Thoracic aorta (tissue), 2 donors: ENCODE measurements at regions not wholly inside any gene's neighbourhood (a gene's known extent, or its start where the extent isn't known, plus 50 kb on each side); places are given as distances from the start of the nearest gene placed in this dataset.

ENCODE experiments used
- ATAC-seq: fragments of 150-250 bp; one replicate; pipeline ENCODE4 v1.8.0; 2017; ENCODE audit warnings: low read depth; ENCODE audit not compliant: insufficient number of reproducible peaks, low FRiP score
- DNase-seq: peaks from one replicate; pipeline ENCODE4 v3.0.0-alpha.2; 2020; ENCODE audit warnings: low spot score
- H3K27ac ChIP-seq, 2 donors: fragments of 200-600 bp; sonication (generic); 1 replicate in 1 of 2; 2 replicates in 1 of 2; pipeline ENCODE4 v1.5.1; 2016; ENCODE audit warnings: mild to moderate bottlenecking in 2 of 2, moderate library complexity in 2 of 2
- H3K27me3 ChIP-seq: fragments of 200-600 bp; sonication (generic); replicated peaks from 2 replicates; pipeline ENCODE4 v1.6.0; 2016; ENCODE audit warnings: mild to moderate bottlenecking; ENCODE audit not compliant: insufficient read depth
- H3K36me3 ChIP-seq: fragments of 200-600 bp; sonication (generic); one replicate; pipeline ENCODE4 v1.5.1; 2016
- H3K4me1 ChIP-seq, 2 donors: fragments of 200-600 bp; sonication (generic); 1 replicate in 1 of 2; 2 replicates in 1 of 2; pipeline versions ENCODE4 v1.5.1 to v1.6.0; 2016; ENCODE audit warnings: low read depth in 2 of 2, mild to moderate bottlenecking in 1 of 2; ENCODE audit not compliant: control insufficient read depth in 1 of 2
- H3K4me3 ChIP-seq: fragments of 200-600 bp; sonication (generic); 2 replicates; pipeline ENCODE4 v1.5.1; 2016; ENCODE audit warnings: mild to moderate bottlenecking
- H3K9me3 ChIP-seq: fragments of 200-600 bp; sonication (generic); 2 replicates; pipeline ENCODE4 v1.5.1; 2016
- TF ChIP-seq, protein P1 (sequence below): fragments of 200-600 bp; sonication (generic); IDR thresholded peaks from one replicate; pipeline ENCODE4 v1.5.1; 2019; ENCODE audit warnings: antibody characterized with exemption

DNA sequence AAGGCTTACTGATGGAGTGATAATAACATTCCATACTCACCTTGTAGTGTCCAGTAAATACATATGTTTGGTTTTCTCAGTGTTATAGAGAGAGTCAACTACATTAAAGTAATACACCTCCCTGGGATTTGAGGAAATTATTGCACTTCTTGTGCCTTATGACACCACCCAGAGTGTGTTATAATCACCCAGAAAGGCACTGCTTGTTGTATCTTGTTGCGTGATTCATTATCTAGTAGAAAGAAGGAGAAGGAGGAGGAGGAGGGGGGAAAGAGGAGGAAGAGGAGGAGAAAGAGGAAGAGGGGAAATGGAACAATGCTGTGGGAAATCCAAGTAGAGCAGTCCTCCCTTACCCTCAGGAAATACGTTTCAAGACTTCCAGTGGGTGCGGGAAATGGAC lies 661.8 kb upstream of the WWC1 start:
- Histone ChIP-seq H3K27ac (no peak overlapping the region), H3K27me3 (no peaks in the 10 kb centered on the region), H3K9me3 (no peaks in the 10 kb centered on the region), H3K4me1 (no peaks in the 10 kb centered on the region), H3K4me3 (no peak overlapping the region), H3K36me3 (no peaks in the 10 kb centered on the region)
- DNase-seq = no peak
- TF ChIP-seq, protein P1, sequence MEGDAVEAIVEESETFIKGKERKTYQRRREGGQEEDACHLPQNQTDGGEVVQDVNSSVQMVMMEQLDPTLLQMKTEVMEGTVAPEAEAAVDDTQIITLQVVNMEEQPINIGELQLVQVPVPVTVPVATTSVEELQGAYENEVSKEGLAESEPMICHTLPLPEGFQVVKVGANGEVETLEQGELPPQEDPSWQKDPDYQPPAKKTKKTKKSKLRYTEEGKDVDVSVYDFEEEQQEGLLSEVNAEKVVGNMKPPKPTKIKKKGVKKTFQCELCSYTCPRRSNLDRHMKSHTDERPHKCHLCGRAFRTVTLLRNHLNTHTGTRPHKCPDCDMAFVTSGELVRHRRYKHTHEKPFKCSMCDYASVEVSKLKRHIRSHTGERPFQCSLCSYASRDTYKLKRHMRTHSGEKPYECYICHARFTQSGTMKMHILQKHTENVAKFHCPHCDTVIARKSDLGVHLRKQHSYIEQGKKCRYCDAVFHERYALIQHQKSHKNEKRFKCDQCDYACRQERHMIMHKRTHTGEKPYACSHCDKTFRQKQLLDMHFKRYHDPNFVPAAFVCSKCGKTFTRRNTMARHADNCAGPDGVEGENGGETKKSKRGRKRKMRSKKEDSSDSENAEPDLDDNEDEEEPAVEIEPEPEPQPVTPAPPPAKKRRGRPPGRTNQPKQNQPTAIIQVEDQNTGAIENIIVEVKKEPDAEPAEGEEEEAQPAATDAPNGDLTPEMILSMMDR = no peak
- ATAC-seq = no peak

DNA sequence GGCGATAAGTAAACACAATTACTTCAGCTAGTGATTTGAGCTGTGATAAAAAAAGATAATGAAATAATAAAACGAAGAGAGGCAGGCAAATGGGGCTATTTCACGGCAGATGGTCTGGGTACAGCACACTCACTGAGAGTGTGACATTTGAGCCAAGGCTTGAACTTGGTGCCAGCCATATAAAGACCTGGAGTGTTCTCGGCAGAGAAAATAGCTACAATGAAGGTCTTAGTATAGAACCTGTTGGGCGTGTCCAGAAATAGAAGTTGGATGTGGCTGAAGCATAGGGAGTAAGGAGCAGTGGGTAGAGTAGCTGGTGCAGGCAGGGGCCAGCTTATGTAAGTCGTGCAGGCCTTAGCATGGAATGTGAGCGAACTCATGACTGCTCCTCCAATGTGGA lies 660.3 kb upstream of the WWC1 start:
- H3K36me3 ChIP-seq = no peaks in the 10 kb centered on the region
- H3K4me1 ChIP-seq = no peaks in the 10 kb centered on the region
- no peak for ATAC-seq
- H3K9me3 ChIP-seq = no peaks in the 10 kb centered on the region
- TF ChIP-seq, protein P1 = no peak
- H3K27me3 ChIP-seq = no peaks in the 10 kb centered on the region
- DNase-seq = no peak
- H3K4me3 ChIP-seq = no peak overlapping the region
- H3K27ac ChIP-seq = no peak overlapping the region

DNA sequence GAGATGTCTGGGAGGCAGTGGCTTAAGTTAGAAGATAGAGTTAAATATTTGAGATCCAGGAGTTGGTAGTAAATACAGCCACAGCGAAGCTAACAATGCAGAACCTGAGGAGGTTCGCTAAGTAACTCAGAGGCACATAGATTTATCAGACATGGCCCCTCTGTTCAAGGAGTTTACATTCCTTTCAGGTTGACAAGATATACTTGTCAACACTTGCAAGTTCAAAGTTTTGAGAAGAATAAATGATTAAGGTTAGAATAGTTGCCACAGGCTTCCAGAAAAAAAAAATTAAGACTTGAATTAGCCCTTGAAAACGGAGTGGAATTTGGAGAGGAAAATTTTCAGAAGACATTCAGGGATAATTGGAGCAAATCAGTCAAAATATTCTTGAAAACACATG lies 658.3 kb upstream of the WWC1 start:
- no peaks in the 10 kb centered on the region for H3K4me1 ChIP-seq
- TF ChIP-seq, protein P1 = no peak
- ATAC-seq = no peak
- no peaks in the 10 kb centered on the region for H3K36me3 ChIP-seq
- H3K4me3 ChIP-seq = no peak overlapping the region
- H3K27ac ChIP-seq = no peak overlapping the region
- H3K9me3 ChIP-seq = no peaks in the 10 kb centered on the region
- H3K27me3 ChIP-seq = no peaks in the 10 kb centered on the region
- no peak for DNase-seq

DNA sequence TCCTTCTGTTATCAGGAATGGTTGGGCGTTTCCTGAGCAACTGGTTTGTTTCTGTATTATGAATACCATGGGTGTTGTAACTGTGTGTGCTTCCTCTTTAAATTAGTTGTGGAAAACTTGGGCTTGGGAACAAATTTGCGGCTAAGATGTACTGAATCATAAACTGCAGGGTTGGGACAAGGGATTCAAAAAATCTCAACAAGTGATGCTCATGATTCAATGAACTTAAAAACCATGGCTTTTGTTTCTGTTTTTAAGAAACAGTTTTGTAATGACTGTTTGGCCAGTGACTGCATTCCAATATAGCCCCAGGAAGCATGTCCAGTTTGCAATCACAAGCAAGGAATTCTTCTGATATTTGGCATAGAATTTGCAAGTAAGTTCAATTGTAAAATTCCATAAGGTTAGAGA lies 657.5 kb upstream of the WWC1 start:
- H3K4me3 ChIP-seq = no peak overlapping the region
- H3K9me3 ChIP-seq = no peaks in the 10 kb centered on the region
- DNase-seq (no peak), ATAC-seq (no peak)
- H3K27ac ChIP-seq = no peak overlapping the region
- H3K4me1 ChIP-seq = no peaks in the 10 kb centered on the region
- H3K36me3 ChIP-seq = no peaks in the 10 kb centered on the region
- TF ChIP-seq, protein P1 = no peak
- H3K27me3 ChIP-seq = no peaks in the 10 kb centered on the region

DNA sequence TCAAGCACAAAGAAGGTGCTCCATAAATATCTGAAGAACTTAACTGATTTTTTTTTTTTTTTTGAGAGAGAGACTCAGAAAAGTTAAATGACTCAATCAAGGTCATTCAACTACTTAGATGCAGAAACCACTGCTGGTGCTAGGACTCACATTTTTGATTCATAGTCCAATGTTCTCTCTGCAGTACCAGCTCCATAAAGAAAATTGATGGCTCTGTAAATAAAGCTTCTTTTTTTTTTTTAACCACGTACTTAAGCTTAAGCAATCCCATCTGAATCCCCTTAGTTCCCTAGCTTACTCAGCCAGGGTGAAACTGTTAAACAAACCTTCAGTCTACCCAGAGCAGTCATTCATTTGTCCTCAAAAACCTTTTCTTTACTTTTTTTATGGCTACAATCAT lies 657.0 kb upstream of the WWC1 start:
- no peak for DNase-seq
- no peak overlapping the region for H3K4me3 ChIP-seq
- no peaks in the 10 kb centered on the region for H3K9me3 ChIP-seq
- no peaks in the 10 kb centered on the region for H3K27me3 ChIP-seq
- H3K36me3 ChIP-seq = no peaks in the 10 kb centered on the region
- TF ChIP-seq, protein P1 = no peak
- no peak overlapping the region for H3K27ac ChIP-seq
- no peak for ATAC-seq
- no peaks in the 10 kb centered on the region for H3K4me1 ChIP-seq
